Neural progenitor cell (in vitro differentiated cells): ENCODE measurements at regions not wholly inside any gene's neighbourhood (a gene's known extent, or its start where the extent isn't known, plus 50 kb on each side); places are given as distances from the start of the nearest gene placed in this dataset.

Source experiments
- DNase-seq: peaks from one replicate; pipeline ENCODE4 v3.0.0-alpha.2; 2016; ENCODE audit warnings: low spot score
- H2AFZ ChIP-seq: fragments of 200-600 bp; sonication (generic); replicated peaks from 2 replicates; pipeline ENCODE4 v1.6.1; 2016; ENCODE audit warnings: antibody characterized with exemption
- H3F3A ChIP-seq: fragments of 200-600 bp; sonication (generic); 2 replicates; pipeline ENCODE4 v1.6.1; 2016; ENCODE audit warnings: antibody characterized with exemption, low read depth
- H3K27ac ChIP-seq: fragments of 200-600 bp; sonication (generic); 2 replicates; pipeline ENCODE4 v1.5.1; 2016; ENCODE audit warnings: mild to moderate bottlenecking
- H3K27me3 ChIP-seq: fragments of 200-600 bp; sonication (generic); 2 replicates; pipeline ENCODE4 v1.6.1; 2016; ENCODE audit warnings: mild to moderate bottlenecking, moderate library complexity
- H3K36me3 ChIP-seq: fragments of 200-600 bp; sonication (generic); 2 replicates; pipeline ENCODE4 v1.5.1; 2016
- H3K4me1 ChIP-seq: fragments of 200-600 bp; sonication (generic); 2 replicates; pipeline ENCODE4 v1.6.1; 2016; ENCODE audit warnings: mixed run types
- H3K4me2 ChIP-seq: fragments of 200-600 bp; sonication (generic); 2 replicates; pipeline ENCODE4 v1.6.1; 2016
- H3K4me3 ChIP-seq: fragments of 200-600 bp; sonication (generic); 2 replicates; pipeline ENCODE4 v1.5.1; 2016
- H3K79me2 ChIP-seq: fragments of 200-600 bp; sonication (generic); 2 replicates; pipeline ENCODE4 v1.6.1; 2016; ENCODE audit warnings: low read depth
- H3K9ac ChIP-seq: fragments of 200-600 bp; sonication (generic); 2 replicates; pipeline ENCODE4 v1.6.1; 2016
- H3K9me3 ChIP-seq: fragments of 200-600 bp; sonication (generic); 2 replicates; pipeline ENCODE4 v1.5.1; 2016; ENCODE audit warnings: low read depth
- H4K20me1 ChIP-seq: fragments of 200-600 bp; sonication (generic); 2 replicates; pipeline ENCODE4 v1.6.1; 2016; ENCODE audit warnings: low read depth
- H3K27ac Mint-ChIP-seq: 3 replicates; pipeline ENCODE4 v1.8.0; 2021; ENCODE audit warnings: mixed read lengths
- H3K27me3 Mint-ChIP-seq: 2 replicates; pipeline ENCODE4 v1.8.0; 2022; ENCODE audit warnings: low read depth, mild to moderate bottlenecking, inconsistent platforms, moderate library complexity, mixed read lengths; ENCODE audit not compliant: insufficient read depth
- H3K36me3 Mint-ChIP-seq: 3 replicates; pipeline ENCODE4 v1.8.0; 2021; ENCODE audit warnings: mixed read lengths
- H3K4me1 Mint-ChIP-seq: 3 replicates; pipeline ENCODE4 v1.8.0; 2021; ENCODE audit warnings: mixed read lengths
- H3K4me3 Mint-ChIP-seq: 3 replicates; pipeline ENCODE4 v1.8.0; 2021; ENCODE audit warnings: mild to moderate bottlenecking, moderate library complexity, mixed read lengths
- H3K9me3 Mint-ChIP-seq: 3 replicates; pipeline ENCODE4 v1.8.0; 2020; ENCODE audit warnings: mixed read lengths
- EZH2 ChIP-seq: fragments of 200-600 bp; sonication (generic); IDR thresholded peaks from 2 replicates; pipeline ENCODE4 v1.6.1; 2017; ENCODE audit warnings: antibody characterized with exemption, mild to moderate bottlenecking, moderate library complexity
- EZH2phosphoT487 ChIP-seq: fragments of 200-600 bp; sonication (generic); IDR thresholded peaks from 2 replicates; pipeline ENCODE4 v1.6.1; 2017; ENCODE audit warnings: antibody characterized with exemption
- TF ChIP-seq, protein P1 (sequence below): fragments of 200-600 bp; sonication (generic); IDR thresholded peaks from 2 replicates; pipeline ENCODE4 v1.5.1; 2017; ENCODE audit warnings: antibody characterized with exemption, mild to moderate bottlenecking

GRCh38 chr6:2556761-2557160 lies 194.0 kb downstream of the MYLK4 start:
- no peaks in the 10 kb centered on the region for H3K9me3 Mint-ChIP-seq
- H3F3A ChIP-seq: no peaks in the 10 kb centered on the region
- no peak overlapping the region for H3K4me2 ChIP-seq
- H3K27me3 ChIP-seq: no peaks in the 10 kb centered on the region
- H3K79me2 ChIP-seq: no peaks in the 10 kb centered on the region
- no peak for DNase-seq
- H3K27ac ChIP-seq: no peak overlapping the region
- H3K9ac ChIP-seq: no peak overlapping the region
- no peaks in the 10 kb centered on the region for H3K36me3 Mint-ChIP-seq
- TF ChIP-seq, protein P1, sequence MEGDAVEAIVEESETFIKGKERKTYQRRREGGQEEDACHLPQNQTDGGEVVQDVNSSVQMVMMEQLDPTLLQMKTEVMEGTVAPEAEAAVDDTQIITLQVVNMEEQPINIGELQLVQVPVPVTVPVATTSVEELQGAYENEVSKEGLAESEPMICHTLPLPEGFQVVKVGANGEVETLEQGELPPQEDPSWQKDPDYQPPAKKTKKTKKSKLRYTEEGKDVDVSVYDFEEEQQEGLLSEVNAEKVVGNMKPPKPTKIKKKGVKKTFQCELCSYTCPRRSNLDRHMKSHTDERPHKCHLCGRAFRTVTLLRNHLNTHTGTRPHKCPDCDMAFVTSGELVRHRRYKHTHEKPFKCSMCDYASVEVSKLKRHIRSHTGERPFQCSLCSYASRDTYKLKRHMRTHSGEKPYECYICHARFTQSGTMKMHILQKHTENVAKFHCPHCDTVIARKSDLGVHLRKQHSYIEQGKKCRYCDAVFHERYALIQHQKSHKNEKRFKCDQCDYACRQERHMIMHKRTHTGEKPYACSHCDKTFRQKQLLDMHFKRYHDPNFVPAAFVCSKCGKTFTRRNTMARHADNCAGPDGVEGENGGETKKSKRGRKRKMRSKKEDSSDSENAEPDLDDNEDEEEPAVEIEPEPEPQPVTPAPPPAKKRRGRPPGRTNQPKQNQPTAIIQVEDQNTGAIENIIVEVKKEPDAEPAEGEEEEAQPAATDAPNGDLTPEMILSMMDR: no peak
- TF ChIP-seq EZH2phosphoT487 (no peak), EZH2 (no peak)
- no peak overlapping the region for H3K27ac Mint-ChIP-seq
- H2AFZ ChIP-seq: no peak overlapping the region
- peaks cover 21% of the 10 kb centered on the region for H3K4me1 ChIP-seq
- H3K4me3 ChIP-seq: no peak overlapping the region
- no peaks in the 10 kb centered on the region for H3K36me3 ChIP-seq
- no peak overlapping the region for H3K4me3 Mint-ChIP-seq
- peaks cover 7% of the 10 kb centered on the region for H3K27me3 Mint-ChIP-seq
- peaks cover 58% of the 10 kb centered on the region for H3K4me1 Mint-ChIP-seq
- H4K20me1 ChIP-seq: no peaks in the 10 kb centered on the region
- H3K9me3 ChIP-seq: no peaks in the 10 kb centered on the region

DNA sequence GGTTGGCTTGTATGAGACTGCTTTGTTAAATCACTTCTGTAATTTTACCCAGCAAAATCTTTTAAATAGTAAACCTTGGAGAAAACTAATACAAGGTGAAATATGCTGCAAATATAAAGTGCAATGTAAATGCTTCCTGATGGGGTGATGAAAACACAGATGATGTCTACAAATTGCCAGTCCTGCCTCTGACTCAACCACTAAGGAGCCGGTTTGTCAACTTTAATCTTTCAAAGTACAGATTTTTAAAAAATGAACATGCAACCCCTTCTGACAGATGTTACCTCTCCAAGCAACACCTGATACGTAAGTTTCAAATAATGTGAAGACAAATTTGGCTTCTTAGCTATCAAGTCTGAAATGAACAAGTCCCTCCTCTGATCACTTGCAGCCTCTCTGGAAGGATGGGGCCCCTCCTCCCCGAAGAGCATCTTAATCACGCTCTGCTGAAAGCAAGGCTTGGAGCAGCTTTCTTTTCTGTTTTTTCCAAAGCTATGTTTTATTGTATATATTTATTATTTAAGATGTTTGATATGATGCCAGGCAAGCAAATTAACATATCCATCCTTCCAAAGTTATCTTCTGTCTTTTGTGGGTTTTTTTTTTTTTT lies 196.0 kb downstream of the MYLK4 start:
- Histone ChIP-seq H3K27ac (no peak overlapping the region), H4K20me1 (no peaks in the 10 kb centered on the region), H3K9me3 (no peaks in the 10 kb centered on the region), H3K27me3 (no peaks in the 10 kb centered on the region), H3K36me3 (no peaks in the 10 kb centered on the region), H2AFZ (no peak overlapping the region), H3K4me1 (peaks cover 13% of the 10 kb centered on the region), H3F3A (no peaks in the 10 kb centered on the region), H3K4me2 (peak overlapping the region; percentile 31), H3K9ac (no peak overlapping the region), H3K4me3 (no peak overlapping the region), H3K79me2 (no peaks in the 10 kb centered on the region)
- peaks cover 46% of the 10 kb centered on the region for H3K4me1 Mint-ChIP-seq
- no peaks in the 10 kb centered on the region for H3K36me3 Mint-ChIP-seq
- H3K4me3 Mint-ChIP-seq: no peak overlapping the region
- H3K9me3 Mint-ChIP-seq: no peaks in the 10 kb centered on the region
- DNase-seq: peak; percentile 44
- no peak overlapping the region for H3K27ac Mint-ChIP-seq
- no peak for TF ChIP-seq EZH2phosphoT487
- no peak for TF ChIP-seq EZH2
- TF ChIP-seq, protein P1: no peak
- peaks cover 3% of the 10 kb centered on the region for H3K27me3 Mint-ChIP-seq

GRCh38 chr6:2552526-2553154 lies 198.1 kb downstream of the MYLK4 start:
- Histone ChIP-seq H2AFZ (no peak overlapping the region), H4K20me1 (no peaks in the 10 kb centered on the region), H3K4me2 (no peak overlapping the region), H3F3A (no peaks in the 10 kb centered on the region), H3K79me2 (no peaks in the 10 kb centered on the region), H3K4me3 (no peak overlapping the region), H3K27me3 (no peaks in the 10 kb centered on the region), H3K36me3 (no peaks in the 10 kb centered on the region), H3K4me1 (peaks cover 13% of the 10 kb centered on the region), H3K27ac (no peak overlapping the region), H3K9me3 (no peaks in the 10 kb centered on the region), H3K9ac (no peak overlapping the region)
- H3K27ac Mint-ChIP-seq: no peak overlapping the region
- no peak overlapping the region for H3K4me3 Mint-ChIP-seq
- TF ChIP-seq, protein P1: no peak
- no peak for TF ChIP-seq EZH2phosphoT487
- no peak for TF ChIP-seq EZH2
- peaks cover 4% of the 10 kb centered on the region for H3K9me3 Mint-ChIP-seq
- no peaks in the 10 kb centered on the region for H3K36me3 Mint-ChIP-seq
- H3K27me3 Mint-ChIP-seq: peaks cover 3% of the 10 kb centered on the region
- DNase-seq: no peak
- peaks cover 30% of the 10 kb centered on the region for H3K4me1 Mint-ChIP-seq
